Fibroblast of lung (primary cell): ENCODE measurements at regions not wholly inside any gene's neighbourhood (a gene's known extent, or its start where the extent isn't known, plus 50 kb on each side); places are given as distances from the start of the nearest gene placed in this dataset.

Experiments used
- DNase-seq, 2 donors: peaks; one replicate each; pipeline versions ENCODE4 v3.0.0 to v3.0.0-alpha.2; 2010; ENCODE audit warnings: low read depth in 2 of 2
- H2AFZ ChIP-seq: 2 replicates; pipeline ENCODE4 v1.5.1; 2012; ENCODE audit warnings: low read length, control low read depth, inconsistent platforms
- H3K27ac ChIP-seq: 2 replicates; pipeline ENCODE4 v1.5.1; 2011; ENCODE audit warnings: low read length, control low read depth; ENCODE audit not compliant: insufficient read depth
- H3K27me3 ChIP-seq: 2 replicates; pipeline ENCODE4 v1.5.1; 2011; ENCODE audit warnings: mild to moderate bottlenecking, low read length; ENCODE audit not compliant: control insufficient read depth, insufficient read depth
- H3K36me3 ChIP-seq: 2 replicates; pipeline ENCODE4 v1.5.1; 2011; ENCODE audit warnings: low read length; ENCODE audit not compliant: control insufficient read depth, insufficient read depth
- H3K4me1 ChIP-seq: 2 replicates; pipeline ENCODE4 v1.5.1; 2011; ENCODE audit warnings: low read length; ENCODE audit not compliant: control insufficient read depth, insufficient read depth; ENCODE audit errors: extremely low read depth
- H3K4me2 ChIP-seq: 2 replicates; pipeline ENCODE4 v1.5.1; 2011; ENCODE audit warnings: low read length, control low read depth; ENCODE audit not compliant: insufficient read depth; ENCODE audit errors: extremely low read depth
- H3K4me3 ChIP-seq, 4 experiments: fragments of 200-600 bp in 1 of 4; sonication (generic) in 1 of 4; replicated peaks in 1 of 4; 2 replicates each; pipeline ENCODE4 v1.5.1; 2011 to 2016; ENCODE audit warnings: low read length in 4 of 4, low read depth in 3 of 4, mild to moderate bottlenecking in 3 of 4, control low read depth in 2 of 4, inconsistent platforms in 1 of 4, mixed read lengths in 1 of 4; ENCODE audit not compliant: insufficient read depth in 1 of 4; ENCODE audit errors: control extremely low read depth in 1 of 4
- H3K79me2 ChIP-seq: 2 replicates; pipeline ENCODE4 v1.5.1; 2012; ENCODE audit warnings: mild to moderate bottlenecking, low read length, inconsistent platforms; ENCODE audit not compliant: control insufficient read depth, insufficient read depth
- H3K9ac ChIP-seq: 2 replicates; pipeline ENCODE4 v1.5.1; 2011; ENCODE audit warnings: mild to moderate bottlenecking, low read length, control low read depth; ENCODE audit not compliant: insufficient read depth
- H3K9me3 ChIP-seq: 2 replicates; pipeline ENCODE4 v1.5.1; 2012; ENCODE audit warnings: low read depth, low read length; ENCODE audit not compliant: control insufficient read depth, insufficient read depth
- H4K20me1 ChIP-seq: 2 replicates; pipeline ENCODE4 v1.5.1; 2011; ENCODE audit warnings: low read length; ENCODE audit not compliant: control insufficient read depth, insufficient read depth; ENCODE audit errors: extremely low read depth
- EZH2 ChIP-seq: IDR thresholded peaks from 2 replicates; pipeline ENCODE4 v1.5.1; 2012; ENCODE audit warnings: low read length, control low read depth, mild to moderate bottlenecking; ENCODE audit errors: missing control alignments
- TF ChIP-seq, protein P1 (sequence below), 2 donors: IDR thresholded peaks in 1 of 2; conservative IDR thresholded peaks in 1 of 2; 1 replicate in 1 of 2; 2 replicates in 1 of 2; pipeline ENCODE4 v1.5.1; 2011 to 2012; ENCODE audit warnings: low read length in 2 of 2, control low read depth in 1 of 2, inconsistent platforms in 1 of 2, low read depth in 1 of 2, mild to moderate bottlenecking in 1 of 2

DNA sequence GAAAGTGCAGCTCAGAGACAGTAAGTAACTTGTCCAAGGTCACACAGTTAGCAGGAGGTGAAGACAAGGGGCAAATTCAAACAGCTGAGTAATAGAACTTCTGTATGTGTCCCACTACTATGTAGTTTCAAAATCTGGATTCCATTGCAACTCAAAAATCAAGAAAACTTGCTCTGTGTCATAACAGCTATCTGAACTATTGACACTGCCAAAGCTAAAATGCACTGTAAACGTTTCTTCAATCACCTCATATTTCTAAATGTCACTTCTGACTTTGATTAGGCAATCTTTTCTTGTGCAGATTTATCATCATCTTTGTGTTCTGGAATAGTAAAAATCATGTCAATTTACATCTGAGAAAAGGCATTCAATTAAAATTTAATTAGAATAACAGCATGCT is 957.6 kb downstream of the MRPL39 start:
- H4K20me1 ChIP-seq: no peaks in the 10 kb centered on the region
- H3K27me3 ChIP-seq: no peaks in the 10 kb centered on the region
- H3K36me3 ChIP-seq: no peaks in the 10 kb centered on the region
- no peaks in the 10 kb centered on the region for H3K79me2 ChIP-seq
- no peak overlapping the region for H3K4me2 ChIP-seq
- no peaks in the 10 kb centered on the region for H3K9me3 ChIP-seq
- H2AFZ ChIP-seq: no peak overlapping the region
- no peak overlapping the region for H3K4me3 ChIP-seq
- TF ChIP-seq, protein P1, sequence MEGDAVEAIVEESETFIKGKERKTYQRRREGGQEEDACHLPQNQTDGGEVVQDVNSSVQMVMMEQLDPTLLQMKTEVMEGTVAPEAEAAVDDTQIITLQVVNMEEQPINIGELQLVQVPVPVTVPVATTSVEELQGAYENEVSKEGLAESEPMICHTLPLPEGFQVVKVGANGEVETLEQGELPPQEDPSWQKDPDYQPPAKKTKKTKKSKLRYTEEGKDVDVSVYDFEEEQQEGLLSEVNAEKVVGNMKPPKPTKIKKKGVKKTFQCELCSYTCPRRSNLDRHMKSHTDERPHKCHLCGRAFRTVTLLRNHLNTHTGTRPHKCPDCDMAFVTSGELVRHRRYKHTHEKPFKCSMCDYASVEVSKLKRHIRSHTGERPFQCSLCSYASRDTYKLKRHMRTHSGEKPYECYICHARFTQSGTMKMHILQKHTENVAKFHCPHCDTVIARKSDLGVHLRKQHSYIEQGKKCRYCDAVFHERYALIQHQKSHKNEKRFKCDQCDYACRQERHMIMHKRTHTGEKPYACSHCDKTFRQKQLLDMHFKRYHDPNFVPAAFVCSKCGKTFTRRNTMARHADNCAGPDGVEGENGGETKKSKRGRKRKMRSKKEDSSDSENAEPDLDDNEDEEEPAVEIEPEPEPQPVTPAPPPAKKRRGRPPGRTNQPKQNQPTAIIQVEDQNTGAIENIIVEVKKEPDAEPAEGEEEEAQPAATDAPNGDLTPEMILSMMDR (conservative IDR thresholded peaks at IDR 0.05 in 1 of 2, IDR thresholded peaks at IDR 0.05 in 1 of 2; ENCODE audit: low read depth in 1 of 2, low read length in 2 of 2): no peak
- TF ChIP-seq EZH2: no peak
- H3K27ac ChIP-seq: no peak overlapping the region
- no peaks in the 10 kb centered on the region for H3K4me1 ChIP-seq
- no peak for DNase-seq
- H3K9ac ChIP-seq: no peak overlapping the region

DNA sequence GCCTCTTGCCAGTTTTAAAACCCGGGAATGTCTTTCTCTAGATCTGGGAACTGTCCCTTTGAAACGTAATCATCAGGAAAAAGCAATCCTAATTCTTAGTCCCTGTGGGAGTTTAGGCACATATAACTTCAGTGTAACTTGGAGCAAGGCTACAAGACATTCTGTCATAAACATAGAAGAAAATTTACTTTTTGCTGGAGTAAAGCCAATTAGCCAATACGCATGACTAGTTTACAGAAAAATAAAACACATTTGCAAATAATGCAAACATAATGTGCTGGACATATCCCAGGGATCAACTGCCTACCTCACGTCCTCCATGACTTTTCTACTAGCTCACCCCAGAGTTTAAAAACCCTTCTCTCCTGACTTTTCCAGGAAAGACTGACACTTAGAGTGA is 970.6 kb downstream of the MRPL39 start:
- no peak overlapping the region for H3K27ac ChIP-seq
- H3K4me1 ChIP-seq: no peaks in the 10 kb centered on the region
- H3K4me2 ChIP-seq: no peak overlapping the region
- H2AFZ ChIP-seq: no peak overlapping the region
- H3K9me3 ChIP-seq: no peaks in the 10 kb centered on the region
- TF ChIP-seq, protein P1 (conservative IDR thresholded peaks at IDR 0.05 in 1 of 2, IDR thresholded peaks at IDR 0.05 in 1 of 2; ENCODE audit: low read depth in 1 of 2, low read length in 2 of 2): no peak
- TF ChIP-seq EZH2: no peak
- no peaks in the 10 kb centered on the region for H3K79me2 ChIP-seq
- no peak overlapping the region for H3K4me3 ChIP-seq
- H3K9ac ChIP-seq: no peak overlapping the region
- no peaks in the 10 kb centered on the region for H3K27me3 ChIP-seq
- no peaks in the 10 kb centered on the region for H3K36me3 ChIP-seq
- no peaks in the 10 kb centered on the region for H4K20me1 ChIP-seq
- DNase-seq: peak in 1 of 2 donors; percentile 18

DNA sequence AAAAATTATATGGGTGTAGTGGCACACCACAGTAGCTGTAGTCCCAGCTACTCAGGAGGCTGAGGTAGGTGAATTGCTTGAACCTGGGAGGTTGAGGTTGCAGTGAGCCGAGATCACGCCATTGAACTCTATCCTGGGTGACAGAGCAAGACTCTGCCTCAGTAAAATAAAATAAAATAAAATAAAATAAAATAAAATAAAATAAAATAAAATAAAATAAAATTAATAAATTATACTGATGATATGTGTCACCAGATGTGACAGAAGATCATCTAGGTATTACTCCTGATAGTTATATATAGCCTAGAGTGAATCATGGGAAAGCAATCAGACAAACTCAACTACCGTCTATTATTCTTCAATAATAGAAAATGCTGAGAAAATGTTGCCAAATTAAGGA is 972.5 kb downstream of the MRPL39 start:
- Histone ChIP-seq H3K4me3 (no peak overlapping the region), H3K9ac (no peak overlapping the region), H3K79me2 (no peaks in the 10 kb centered on the region), H3K36me3 (no peaks in the 10 kb centered on the region), H3K9me3 (no peaks in the 10 kb centered on the region), H4K20me1 (no peaks in the 10 kb centered on the region), H2AFZ (no peak overlapping the region), H3K27me3 (no peaks in the 10 kb centered on the region), H3K27ac (no peak overlapping the region), H3K4me1 (no peaks in the 10 kb centered on the region), H3K4me2 (no peak overlapping the region)
- no peak for DNase-seq
- TF ChIP-seq, protein P1 (conservative IDR thresholded peaks at IDR 0.05 in 1 of 2, IDR thresholded peaks at IDR 0.05 in 1 of 2; ENCODE audit: low read depth in 1 of 2, low read length in 2 of 2): no peak
- no peak for TF ChIP-seq EZH2
